ENCODE measurements at regions not wholly inside any gene's neighbourhood (a gene's known extent, or its start where the extent isn't known, plus 50 kb on each side); places are given as distances from the start of the nearest gene placed in this dataset.
"Not testable (repeated sequence)": the region's sequence is repeated elsewhere in the genome, so short reads cannot be mapped to it uniquely, and the experiment has no call there.

DNA sequence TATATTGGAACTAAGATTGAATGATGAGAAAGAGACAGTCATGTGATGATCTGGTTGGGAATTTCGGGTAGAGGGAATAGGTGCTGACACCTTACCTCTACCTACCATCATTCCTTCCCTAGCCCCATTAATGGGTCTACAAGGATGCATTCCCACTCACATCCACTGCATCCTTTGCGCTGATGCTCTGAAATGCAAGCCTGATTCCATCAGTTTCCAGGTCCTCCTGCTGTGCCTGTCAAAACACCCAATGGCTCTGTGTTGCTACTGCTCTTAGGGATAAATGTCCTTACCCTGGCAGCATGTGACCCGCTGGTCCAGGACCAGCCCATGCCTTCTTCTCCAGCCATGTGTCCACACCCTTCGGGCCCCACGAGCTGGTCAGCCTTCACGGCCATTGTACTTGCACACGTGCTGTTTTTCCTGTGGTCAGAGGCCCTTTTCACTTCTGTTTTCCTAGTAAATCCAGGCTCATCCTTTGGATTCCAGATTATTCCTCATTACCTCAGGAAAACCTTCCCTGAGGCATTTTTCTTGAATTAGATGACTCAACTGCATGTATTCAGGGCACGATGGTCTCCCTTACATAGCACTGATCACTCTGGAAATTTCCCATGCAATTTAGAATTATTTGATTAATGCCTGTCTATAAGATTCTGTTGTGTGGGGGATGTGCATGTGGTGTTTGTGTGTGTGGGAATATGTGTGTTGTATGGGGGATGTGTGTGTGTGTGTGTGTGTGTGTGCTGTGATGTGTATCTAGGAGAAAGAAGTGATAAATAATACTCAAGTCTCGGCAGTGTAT, 185.0 kb downstream of the DIRAS2 start:
- DNase-seq (ENCODE audit: low read depth), result peak; percentile 5

DNA sequence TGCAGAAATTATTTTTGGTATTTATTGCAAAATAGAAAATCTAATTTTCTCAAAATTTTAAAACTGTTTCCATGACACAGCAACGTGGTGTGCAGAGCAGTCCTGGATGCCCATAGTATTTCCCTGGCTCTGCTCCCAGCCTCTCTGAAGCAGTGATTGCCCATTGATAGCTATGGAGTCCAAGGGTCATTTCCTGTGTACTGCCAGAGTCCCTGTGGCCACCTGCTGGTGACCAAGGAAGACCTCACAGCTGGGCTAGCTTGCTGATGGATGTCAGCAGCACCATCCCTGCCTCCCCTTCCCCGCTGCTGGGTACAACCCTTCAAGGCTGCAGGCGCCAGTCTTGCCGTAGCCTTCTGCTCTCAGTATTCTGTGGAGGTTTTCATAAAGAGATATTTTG, 184.1 kb downstream of the DIRAS2 start:
- DNase-seq (ENCODE audit: low read depth), result peak; percentile 4

DNA sequence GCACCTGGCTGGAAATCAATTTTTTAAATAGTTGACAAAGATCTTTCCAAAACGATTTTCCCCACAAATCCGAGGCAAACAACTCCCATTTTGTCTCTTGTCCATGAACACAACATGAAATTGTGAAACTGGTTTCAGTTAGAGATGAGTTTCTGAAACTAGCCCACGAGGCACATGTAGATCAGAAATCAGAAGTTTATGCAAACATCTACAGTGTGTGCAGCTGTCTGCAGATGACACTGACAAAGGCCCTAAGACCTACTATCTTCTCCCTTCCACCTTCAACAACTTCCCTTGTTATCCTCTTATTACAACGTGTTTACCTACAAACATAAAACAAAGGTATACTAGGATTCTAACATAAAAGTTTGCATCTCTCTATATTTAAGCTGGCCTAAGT, 183.3 kb downstream of the DIRAS2 start:
- DNase-seq (ENCODE audit: low read depth), result no peak

DNA sequence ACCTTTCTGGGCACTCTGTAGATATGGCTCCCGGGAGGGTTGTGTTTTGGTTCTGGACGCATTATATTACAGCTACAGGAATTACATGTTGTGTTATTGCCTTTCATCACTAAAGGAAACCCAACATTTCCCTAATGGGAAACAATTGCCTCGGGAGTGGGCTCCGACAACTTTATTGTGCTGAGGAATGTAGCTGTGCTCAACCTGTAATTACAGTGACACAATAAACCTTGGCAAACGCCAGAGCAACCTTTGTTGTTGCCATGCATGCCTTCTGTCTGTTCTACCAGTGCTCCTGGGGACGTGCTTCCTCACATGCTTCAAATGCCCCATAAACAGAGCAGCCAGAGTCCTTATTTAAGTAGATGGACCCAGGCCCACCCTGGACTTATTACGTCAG, 182.4 kb downstream of the DIRAS2 start:
- DNase-seq (ENCODE audit: low read depth), result no peak

DNA sequence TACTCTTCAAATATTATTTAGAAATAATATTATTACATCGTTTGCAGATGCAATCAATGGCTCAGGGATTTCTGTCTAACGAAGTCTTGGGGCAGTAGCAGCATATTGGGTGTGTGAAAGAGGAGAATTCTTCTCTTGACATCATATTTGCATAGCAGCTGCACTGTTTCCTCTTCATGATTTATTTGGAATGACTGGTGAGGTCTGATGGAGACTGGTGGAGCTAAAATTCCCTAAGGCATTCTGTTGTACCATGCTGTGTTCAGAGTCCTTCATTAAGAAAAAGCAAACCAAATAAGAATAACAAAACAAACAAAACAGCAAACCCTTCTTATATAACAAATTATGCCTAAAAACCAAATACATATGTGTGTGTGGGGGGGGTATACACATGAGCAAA, 177.6 kb downstream of the DIRAS2 start:
- DNase-seq (ENCODE audit: low read depth), result no peak

DNA sequence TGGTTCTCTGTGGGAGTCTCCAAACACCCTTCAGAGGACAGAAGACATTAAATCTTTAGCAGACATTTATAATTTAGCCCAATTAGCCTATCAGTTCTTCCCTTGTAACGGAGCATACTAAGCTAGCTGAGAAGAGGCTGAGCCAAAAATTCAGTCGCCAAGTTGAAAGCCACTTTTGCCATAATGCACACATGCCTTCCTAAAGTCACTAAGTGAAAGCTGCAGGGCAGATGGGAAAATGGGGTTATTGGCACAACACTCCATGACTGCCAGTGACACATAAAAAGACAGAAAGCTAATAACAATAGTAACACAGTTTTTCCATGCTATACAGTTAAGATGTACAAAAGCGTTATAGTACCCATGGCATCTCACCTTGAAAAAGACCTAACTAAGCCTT, 176.2 kb downstream of the DIRAS2 start:
- DNase-seq (ENCODE audit: low read depth), result no peak

DNA sequence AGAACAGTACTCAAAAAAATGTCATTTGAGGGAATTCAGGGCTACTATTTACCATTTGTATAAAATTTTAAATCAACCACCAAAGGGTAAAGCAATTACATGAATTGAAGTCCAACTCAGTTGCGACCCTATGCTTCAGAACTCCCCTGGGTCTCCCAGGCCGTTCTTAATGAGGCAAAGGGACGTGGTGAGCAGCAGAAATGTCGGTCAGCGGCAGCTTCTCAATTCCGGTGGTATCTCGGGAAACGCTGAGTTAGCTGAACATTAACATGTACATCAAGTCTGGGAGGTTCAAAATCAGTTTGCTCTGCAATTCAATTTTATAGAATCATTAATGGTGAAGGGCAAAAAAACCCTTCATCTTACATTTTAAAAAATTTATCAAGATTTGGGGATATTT, 173.2 kb downstream of the DIRAS2 start:
- no peak for DNase-seq (ENCODE audit: low read depth)

DNA sequence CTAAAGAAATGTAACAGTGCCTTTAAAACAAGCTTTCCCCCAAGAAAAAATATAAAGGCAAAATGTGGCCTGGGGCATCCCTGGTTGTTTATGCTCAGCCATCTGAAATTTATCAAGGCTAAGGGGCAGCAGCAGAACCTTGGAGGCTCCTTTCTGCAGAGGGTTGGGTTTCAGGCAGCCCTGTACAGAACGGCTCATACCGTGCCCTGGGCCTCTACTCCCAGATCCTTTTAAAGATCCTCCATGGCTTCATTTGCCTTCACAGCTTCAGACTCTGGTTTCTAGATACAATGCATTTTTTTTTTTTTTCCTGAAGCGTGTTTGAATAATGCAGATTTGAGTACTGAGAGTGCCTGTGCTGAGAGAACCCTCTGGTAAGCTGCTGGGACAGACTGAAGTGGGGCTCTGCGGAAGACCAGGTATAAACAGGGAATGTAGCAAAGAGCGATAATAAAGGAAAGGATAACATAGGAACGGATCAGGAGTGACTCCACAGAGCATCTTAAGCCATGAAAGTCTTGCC, 172.7 kb downstream of the DIRAS2 start:
- no peak for DNase-seq (ENCODE audit: low read depth)

DNA sequence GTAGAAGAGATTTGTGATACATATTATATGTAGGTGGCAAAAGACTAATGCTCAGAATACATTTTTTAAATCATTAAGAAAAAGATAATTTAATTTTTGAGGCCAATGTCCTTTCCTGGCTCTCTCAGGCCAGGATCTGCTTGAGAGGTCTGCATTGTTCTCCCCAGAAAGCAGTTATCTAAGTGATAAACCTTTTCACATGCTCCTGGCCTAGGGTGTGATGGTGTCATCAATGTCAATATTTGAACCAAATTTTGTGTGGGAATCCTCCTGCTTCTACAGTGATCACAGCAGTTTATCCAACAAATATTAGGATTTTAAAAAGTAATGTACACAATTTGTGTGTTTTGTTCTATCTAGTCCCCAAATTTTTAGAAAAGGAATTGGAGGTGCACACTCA, 166.6 kb downstream of the DIRAS2 start:
- DNase-seq (ENCODE audit: low read depth), result no peak

DNA sequence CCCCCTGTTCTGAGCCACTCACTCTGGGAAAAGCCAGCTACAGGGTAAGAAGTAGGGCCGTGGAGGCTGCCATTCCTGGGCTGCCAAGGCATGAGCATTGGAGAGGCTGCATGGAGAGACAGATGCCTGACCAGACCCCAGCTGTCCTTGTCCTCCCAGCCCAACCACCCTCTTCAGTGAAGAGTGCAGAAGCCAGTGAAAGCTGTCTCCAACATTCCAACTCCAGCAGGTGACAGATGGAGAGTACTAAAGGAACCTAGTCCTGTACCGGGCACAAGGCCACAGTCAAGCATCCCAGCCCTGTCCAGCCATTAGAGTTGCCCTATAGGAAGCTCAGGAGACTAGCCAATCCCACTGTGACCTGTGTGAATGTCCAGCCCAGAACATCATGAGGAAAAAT, 165.1 kb downstream of the DIRAS2 start:
- DNase-seq (ENCODE audit: low read depth), result no peak

DNA sequence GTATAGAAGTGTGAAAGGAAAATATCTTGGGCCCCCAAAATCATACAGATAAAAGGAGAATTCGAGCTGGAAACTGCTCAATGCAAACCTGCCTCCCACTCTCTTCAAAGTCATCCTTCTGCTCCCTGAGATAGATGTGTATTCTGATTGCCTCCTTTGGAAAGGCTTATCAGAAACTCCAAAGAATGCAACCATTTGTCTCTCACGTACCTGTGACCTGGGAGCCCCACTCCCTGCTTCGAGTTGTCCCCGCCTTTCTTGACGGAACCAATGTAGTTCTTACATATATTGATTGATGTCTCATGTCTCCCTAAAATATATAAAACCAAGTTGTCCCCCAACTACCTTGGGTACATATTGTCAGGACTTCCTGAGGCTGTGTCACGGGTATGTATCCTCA, 163.8 kb downstream of the DIRAS2 start:
- DNase-seq (ENCODE audit: low read depth), result no peak

DNA sequence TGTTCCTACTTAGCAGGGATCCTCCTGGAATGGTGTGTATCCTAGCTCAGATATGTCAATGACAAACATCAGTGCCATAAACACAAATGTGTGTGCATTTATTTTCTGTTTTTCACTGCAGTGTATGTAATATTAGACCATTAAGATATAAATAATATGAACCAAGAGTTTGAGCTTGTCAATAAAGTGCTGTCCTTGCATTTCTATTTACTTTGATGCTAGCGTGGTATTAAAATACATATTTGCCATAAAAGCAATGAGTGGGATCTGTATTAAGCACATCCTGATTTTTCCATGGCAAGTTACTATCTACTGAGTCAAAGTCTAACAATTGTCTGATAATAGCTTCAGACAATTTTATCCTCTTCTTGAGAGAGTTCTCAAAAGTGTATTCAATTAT, 157.6 kb downstream of the DIRAS2 start:
- DNase-seq (ENCODE audit: low read depth), result no peak

DNA sequence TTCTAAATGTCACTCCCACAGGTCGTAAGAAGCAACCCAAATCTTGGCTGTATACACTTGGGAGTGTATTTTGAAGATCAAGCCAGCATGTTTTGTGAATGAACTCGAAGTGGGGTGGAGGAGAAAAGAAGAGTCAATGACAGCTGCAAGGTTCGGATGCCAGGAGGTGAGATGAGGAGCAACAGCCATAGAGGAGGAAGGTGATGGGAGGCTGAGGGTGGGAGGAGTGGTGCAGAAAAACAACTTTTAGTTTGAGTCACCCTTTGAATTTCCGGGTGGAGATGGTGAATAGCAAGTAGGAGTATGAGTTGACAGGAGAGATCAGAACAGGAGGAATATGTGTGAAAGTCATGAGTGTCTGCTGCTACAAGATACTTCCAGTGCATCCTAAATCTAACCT, 153.6 kb downstream of the DIRAS2 start:
- DNase-seq (ENCODE audit: low read depth), result no peak

DNA sequence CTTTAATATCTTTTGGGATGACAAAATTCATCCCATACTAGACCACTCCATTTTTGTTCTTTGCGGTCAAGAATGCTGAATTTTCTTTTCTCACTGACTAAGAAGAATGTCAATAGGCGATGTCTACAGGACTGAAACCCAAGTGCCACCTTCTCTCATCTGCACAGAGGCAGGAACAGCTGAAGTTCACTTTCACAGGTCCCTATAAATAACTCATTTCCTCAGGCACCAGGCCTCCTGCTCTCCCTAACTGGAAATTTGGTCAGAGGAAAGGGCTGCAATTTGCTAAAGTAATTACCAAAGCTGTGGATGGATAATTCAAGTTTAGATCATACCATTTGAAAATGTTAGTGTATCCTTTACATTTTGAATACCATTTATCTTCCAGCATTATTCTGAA, 142.9 kb downstream of the DIRAS2 start:
- DNase-seq (ENCODE audit: low read depth), result no peak

DNA sequence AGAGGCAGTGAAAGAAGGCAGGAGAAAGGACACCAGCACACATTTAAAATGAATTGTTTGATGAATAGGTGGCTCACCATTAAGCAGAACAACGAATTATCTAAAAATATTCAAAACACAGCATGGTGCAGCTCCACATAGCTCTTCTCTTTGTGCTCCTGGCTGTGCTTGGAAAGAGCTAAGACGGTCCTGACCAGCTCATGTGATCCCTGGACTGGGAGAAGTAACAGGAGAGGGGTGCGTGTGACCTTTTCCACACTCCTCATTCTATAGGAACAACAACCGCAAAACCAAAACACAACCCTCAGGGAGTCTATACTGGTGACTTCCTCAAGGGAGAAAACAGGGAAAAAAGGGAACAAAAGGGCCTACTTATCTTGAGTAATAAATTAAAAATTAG, 140.5 kb downstream of the DIRAS2 start:
- no peak for DNase-seq (ENCODE audit: low read depth)

DNA sequence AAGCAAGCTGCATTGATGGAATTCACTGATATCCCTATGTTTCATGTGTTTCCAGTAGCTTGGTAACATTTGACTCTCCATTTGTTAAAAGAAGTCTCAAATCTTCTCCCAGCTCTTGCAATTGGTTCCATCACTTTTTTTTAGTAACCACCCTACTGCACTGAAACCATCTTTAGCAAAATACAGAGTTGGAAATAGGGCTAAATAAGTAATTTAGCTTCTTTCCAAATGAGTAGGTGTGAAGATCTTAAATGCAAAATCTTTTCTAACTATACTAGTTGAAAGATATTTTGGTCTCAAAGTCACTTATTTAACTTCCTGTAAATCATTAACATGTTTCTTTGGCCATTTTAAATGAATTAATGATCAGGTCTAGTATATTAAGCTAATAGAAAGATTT, 138.1 kb downstream of the DIRAS2 start:
- DNase-seq (ENCODE audit: low read depth), result no peak

DNA sequence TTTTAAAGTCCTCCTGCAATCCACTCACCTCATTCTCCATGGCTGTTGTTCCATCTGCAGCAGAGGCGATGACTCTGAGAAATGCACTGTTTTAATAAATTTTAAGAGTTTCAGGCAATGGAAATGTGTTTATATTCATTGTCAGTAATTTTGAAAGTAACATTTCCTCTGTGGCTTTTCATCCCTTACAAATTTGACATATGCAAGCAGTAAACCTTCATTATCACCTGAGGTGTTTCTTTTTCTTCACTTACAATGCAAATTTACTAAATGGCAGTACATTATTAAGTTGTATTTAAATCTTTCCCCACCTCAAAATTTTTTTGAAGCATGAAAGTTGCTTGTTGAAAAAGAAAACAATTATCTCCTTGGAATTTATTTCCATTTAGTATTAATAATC, 136.9 kb downstream of the DIRAS2 start:
- no peak for DNase-seq (ENCODE audit: low read depth)

DNA sequence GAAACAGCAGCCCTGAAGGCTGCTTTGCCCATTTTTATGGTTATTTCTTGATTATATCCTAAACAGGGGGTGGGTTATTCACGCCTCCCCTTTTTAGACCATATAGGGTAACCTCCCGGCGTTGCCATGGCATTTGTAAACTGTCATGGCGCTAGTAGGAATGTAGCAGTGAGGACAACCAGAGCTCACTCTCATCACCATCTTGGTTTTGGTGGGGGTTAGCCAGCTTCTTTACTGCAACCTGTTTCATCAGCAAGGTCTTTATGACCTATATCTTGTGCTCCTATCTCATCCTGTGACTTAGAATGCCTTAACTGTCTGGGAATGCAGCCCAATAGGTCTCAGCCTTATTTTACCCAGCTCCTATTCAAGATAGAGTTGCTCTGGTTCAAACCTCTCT, 136.2 kb downstream of the DIRAS2 start:
- not testable (repeated sequence) for DNase-seq (ENCODE audit: low read depth)

DNA sequence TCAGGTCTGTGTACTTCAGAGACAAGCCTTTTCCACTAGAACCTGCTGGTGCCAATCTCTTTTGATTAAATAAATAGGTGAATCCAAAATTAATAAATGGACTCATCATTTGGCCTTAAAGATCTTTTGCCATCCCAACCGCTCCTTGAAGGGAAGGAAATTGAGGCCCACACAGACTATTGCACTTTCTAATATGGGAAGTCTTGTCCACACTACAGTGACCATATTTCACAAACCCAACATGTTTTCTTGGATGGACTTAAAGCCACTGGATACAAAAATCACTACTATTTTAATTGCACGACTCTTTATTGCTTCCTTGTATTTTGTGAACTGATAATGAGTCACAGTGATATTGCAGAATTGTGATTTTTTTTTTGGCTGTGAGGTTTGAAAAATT, 135.0 kb downstream of the DIRAS2 start:
- DNase-seq (ENCODE audit: low read depth), result no peak

DNA sequence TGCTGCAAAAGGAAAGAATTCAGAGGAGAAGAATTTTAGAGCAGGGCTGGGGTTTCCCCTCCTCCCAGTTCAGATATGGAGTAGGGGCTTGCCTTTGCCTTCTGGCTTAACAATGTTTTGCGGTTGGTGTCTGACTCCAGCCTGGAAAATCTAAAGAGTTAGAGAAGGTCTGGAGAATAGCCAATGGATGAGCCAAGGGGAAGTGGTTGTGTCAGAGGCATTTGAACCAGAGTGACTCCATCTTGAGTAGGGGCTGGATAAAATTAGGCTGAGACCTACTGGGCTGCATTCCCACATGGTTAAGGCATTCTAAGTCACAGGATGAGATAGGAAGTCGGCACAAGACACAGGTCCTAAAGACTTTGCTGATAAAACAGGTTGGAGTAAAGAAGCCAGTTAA, 133.7 kb downstream of the DIRAS2 start:
- DNase-seq (ENCODE audit: low read depth), result peak; percentile 2

DNA sequence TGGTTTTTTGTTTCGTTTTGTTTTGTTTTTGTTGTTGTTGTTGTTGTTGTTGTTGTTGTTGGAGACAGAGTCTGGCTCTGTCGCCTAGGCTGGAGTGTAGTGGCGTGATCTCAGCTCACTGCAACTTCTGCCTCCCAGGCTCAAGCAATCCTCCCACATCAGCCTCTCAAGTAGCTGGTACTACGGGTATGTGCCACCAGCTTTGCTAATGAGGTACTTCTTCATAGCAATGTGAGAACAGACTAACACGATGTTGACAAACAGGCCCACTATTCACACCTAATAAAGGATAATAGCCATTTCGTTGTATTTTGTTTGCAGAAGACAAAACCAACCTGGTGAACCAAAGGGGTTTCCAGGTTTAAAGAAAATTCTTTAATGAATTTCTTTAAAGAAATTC, 130.9 kb downstream of the DIRAS2 start:
- no peak for DNase-seq (ENCODE audit: low read depth)

DNA sequence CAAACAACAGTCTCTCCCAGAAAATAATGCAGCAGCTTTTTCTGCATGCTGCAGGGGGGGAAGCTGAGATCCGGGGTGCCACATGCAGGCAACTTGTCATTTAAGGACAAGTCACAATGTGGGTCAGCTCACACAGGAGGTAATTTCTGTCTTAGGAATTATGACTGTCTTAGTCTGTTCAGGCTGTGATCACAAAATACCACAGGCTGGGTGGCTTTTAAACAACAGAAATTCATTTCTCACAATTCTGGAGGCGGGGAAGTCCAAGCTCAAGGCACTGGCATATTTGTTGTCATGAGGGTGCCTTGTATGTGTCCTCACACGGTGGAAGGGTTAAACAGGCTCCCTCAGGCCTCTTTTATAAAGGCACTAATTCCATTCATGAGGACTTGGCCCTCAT, 127.7 kb downstream of the DIRAS2 start:
- DNase-seq (ENCODE audit: low read depth), result no peak

DNA sequence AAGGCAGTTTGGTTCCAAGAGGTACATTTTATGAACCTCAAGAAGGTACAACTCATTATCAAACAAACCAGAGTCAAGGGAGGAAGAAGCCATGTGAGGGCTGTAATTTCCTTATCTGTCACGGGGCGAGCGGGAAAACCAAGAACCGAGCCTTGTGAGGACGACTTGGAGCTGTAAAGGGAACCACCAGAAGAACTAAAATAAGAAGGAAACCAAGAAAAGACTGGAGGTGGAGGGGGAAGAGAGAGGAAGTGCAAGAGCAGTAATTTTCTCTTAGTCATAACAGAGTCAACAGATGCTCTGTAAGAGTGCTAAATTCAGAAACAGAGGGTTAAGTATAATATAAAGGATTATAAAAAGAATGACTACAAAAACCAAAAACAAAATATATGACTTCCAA, 127.1 kb downstream of the DIRAS2 start:
- no peak for DNase-seq (ENCODE audit: low read depth)

DNA sequence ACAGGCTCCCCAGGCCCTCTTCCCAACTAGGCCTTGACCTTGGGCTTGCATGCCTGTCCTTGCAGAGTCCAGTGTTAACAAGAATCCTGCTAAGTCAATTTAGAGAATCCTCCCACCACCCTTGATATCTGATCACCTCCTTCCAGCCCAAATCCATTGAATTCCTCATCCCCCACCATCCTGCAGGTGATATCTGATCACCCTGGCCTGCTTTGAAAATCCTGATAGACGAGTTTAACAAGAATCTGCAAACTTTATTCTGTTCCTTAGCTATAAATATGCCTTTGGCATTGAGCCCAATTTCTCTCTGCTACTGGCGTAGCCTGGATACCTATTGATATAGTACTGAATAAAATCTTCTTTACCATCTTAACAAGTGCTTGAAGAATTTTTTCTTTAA, 125.5 kb downstream of the DIRAS2 start:
- no peak for DNase-seq (ENCODE audit: low read depth)

All from M059J (cell line).